GM12878 (cell line): ENCODE measurements at regions not wholly inside any gene's neighbourhood (a gene's known extent, or its start where the extent isn't known, plus 50 kb on each side); places are given as distances from the start of the nearest gene placed in this dataset.

Source experiments
- ATAC-seq: fragments of 200-7000 bp; cut with Tn5 transposase; 3 replicates; pipeline ENCODE4 v1.9.1; 2020; ENCODE audit warnings: mild to moderate bottlenecking, moderate library complexity
- BruUV-seq: library from RNA; stranded (reverse); fragments of 400-500 nt; replicated peaks from 2 replicates; lab custom pipeline; 2021; lab: Mats Ljungman, UMichigan
- CTCF ChIA-PET: fragments of 300-600 bp; sonication (Branson Sonifier 250); formaldehyde crosslinking; extraction: SDS; loops from one replicate; lab custom pipeline; 2021; ENCODE audit warnings: inconsistent platforms; lab: Yijun Ruan, JAX
- POLR2A ChIA-PET: fragments of 350-600 bp; formaldehyde crosslinking; extraction: SDS; loops from one replicate; lab custom pipeline; 2021; ENCODE audit warnings: inconsistent platforms; lab: Charles Lee
- RAD21 ChIA-PET: fragments of 300-600 bp; sonication (Branson Sonifier 250); formaldehyde crosslinking; loops from one replicate; lab custom pipeline; 2023; ENCODE audit warnings: antibody characterized with exemption; ENCODE audit not compliant: unreplicated experiment; lab: Charles Lee
- SMC1A ChIA-PET: fragments of 300-600 bp; sonication (Branson Sonifier 250); formaldehyde crosslinking; loops from one replicate; lab custom pipeline; 2023; ENCODE audit not compliant: unreplicated experiment, uncharacterized antibody; lab: Charles Lee
- DNase-seq: peaks from one replicate; pipeline ENCODE4 v3.0.0-alpha.2; 2011; ENCODE audit warnings: low read depth, low spot score
- FAIRE-seq: peaks from 3 replicates; lab custom pipeline; 2011; peaks lifted over from hg19 to GRCh38; lab: Jason Lieb, UNC
- H2AFZ ChIP-seq: 2 replicates; pipeline ENCODE4 v1.6.0; 2011; ENCODE audit warnings: low read depth, low read length, control low read depth; ENCODE audit not compliant: control insufficient read depth
- H3K27ac ChIP-seq: 2 replicates; pipeline ENCODE4 v1.5.1; 2011; ENCODE audit warnings: control low read depth; ENCODE audit not compliant: control insufficient read depth, insufficient read depth
- H3K27me3 ChIP-seq, 2 experiments: replicated peaks in 1 of 2; 2 replicates each; pipeline versions ENCODE4 v1.6.0 to v1.6.1; 2011; ENCODE audit warnings: low read length in 1 of 2; ENCODE audit not compliant: control insufficient read depth in 2 of 2, insufficient read depth in 2 of 2
- H3K36me3 ChIP-seq, 2 experiments: 2 replicates each; pipeline ENCODE4 v1.5.1; 2011; ENCODE audit warnings: low read length in 1 of 2; ENCODE audit not compliant: control insufficient read depth in 2 of 2, insufficient read depth in 2 of 2
- H3K4me1 ChIP-seq: 2 replicates; pipeline ENCODE4 v1.6.1; 2011; ENCODE audit warnings: mild to moderate bottlenecking, low read length, moderate library complexity, mixed read lengths; ENCODE audit not compliant: control insufficient read depth, insufficient read depth
- H3K4me2 ChIP-seq: 2 replicates; pipeline ENCODE4 v1.6.0; 2011; ENCODE audit warnings: control low read depth; ENCODE audit not compliant: control insufficient read depth, insufficient read depth
- H3K4me3 ChIP-seq: fragments of 200-600 bp; sonication (generic); 2 replicates; pipeline ENCODE4 v1.5.1; 2016
- H3K79me2 ChIP-seq: 2 replicates; pipeline ENCODE4 v1.6.0; 2011; ENCODE audit warnings: low read length; ENCODE audit not compliant: control insufficient read depth, insufficient read depth
- H3K9ac ChIP-seq: 2 replicates; pipeline ENCODE4 v1.8.0; 2011; ENCODE audit warnings: low read length, control low read depth, mixed read lengths; ENCODE audit not compliant: control insufficient read depth, insufficient read depth
- H3K9me3 ChIP-seq: replicated peaks from 3 replicates; pipeline ENCODE4 v1.5.1; 2011; ENCODE audit warnings: mild to moderate bottlenecking, low read length; ENCODE audit not compliant: control insufficient read depth, insufficient read depth
- H4K20me1 ChIP-seq: 2 replicates; pipeline ENCODE4 v1.6.0; 2011; ENCODE audit not compliant: control insufficient read depth, insufficient read depth
- BACH1 ChIP-seq: fragments of 450-650 bp; IDR thresholded peaks from 2 replicates; pipeline ENCODE4 v1.6.1; 2017; ENCODE audit warnings: mild to moderate bottlenecking, borderline replicate concordance
- JUNB ChIP-seq: IDR thresholded peaks from 2 replicates; pipeline ENCODE4 v1.6.1; 2016; ENCODE audit warnings: antibody characterized with exemption, mild to moderate bottlenecking
- MTA2 ChIP-seq: fragments of 450-650 bp; IDR thresholded peaks from 2 replicates; pipeline ENCODE4 v1.6.1; 2016; ENCODE audit warnings: low read depth, mild to moderate bottlenecking, moderate library complexity
- PBX3 ChIP-seq: IDR thresholded peaks from 2 replicates; pipeline ENCODE4 v1.6.1; 2011; ENCODE audit warnings: mild to moderate bottlenecking, low read depth, low read length, moderate library complexity; ENCODE audit not compliant: insufficient replicate concordance
- TAF1 ChIP-seq: IDR thresholded peaks from 2 replicates; pipeline ENCODE4 v1.6.1; 2011; ENCODE audit warnings: mild to moderate bottlenecking, low read depth, low read length, borderline replicate concordance
- ZBTB4 ChIP-seq: fragments of 450-650 bp; formaldehyde crosslinking; IDR thresholded peaks from 2 replicates; pipeline ENCODE4 v1.4.0; 2022; ENCODE audit warnings: mild to moderate bottlenecking, moderate library complexity
- ZNF217 ChIP-seq: fragments of 450-650 bp; IDR thresholded peaks from 2 replicates; pipeline ENCODE4 v1.6.1; 2017; ENCODE audit warnings: antibody characterized with exemption, mild to moderate bottlenecking
- ZNF24 ChIP-seq: fragments of 450-650 bp; IDR thresholded peaks from 2 replicates; pipeline ENCODE4 v1.6.1; 2017; ENCODE audit warnings: antibody characterized with exemption, mild to moderate bottlenecking
- ZNF622 ChIP-seq: fragments of 450-650 bp; IDR thresholded peaks from 2 replicates; pipeline ENCODE4 v1.6.1; 2017; ENCODE audit warnings: mild to moderate bottlenecking, inconsistent platforms
- ZZZ3 ChIP-seq: IDR thresholded peaks from 2 replicates; pipeline ENCODE4 v1.6.1; 2011; ENCODE audit warnings: low read depth; ENCODE audit not compliant: control insufficient read depth, insufficient read length
- WGBS: methylation state at CpG from one replicate; pipeline ENCODE4 v1.1.6; 2016; ENCODE audit warnings: low lambda C conversion rate; ENCODE audit not compliant: insufficient replicate concordance, insufficient coverage; ENCODE audit errors: missing lambda C conversion rate; 5-methylcytosine and 5-hydroxymethylcytosine counted together
- in situ Hi-C: fragments of 300-500 bp; cut with MboI; formaldehyde crosslinking; loops from 9 replicates; pipeline ENCODE4 v1.14.3; 2018; ENCODE audit warnings: mixed read lengths
- intact Hi-C: fragments of 100-400 bp; cut with micrococcal nuclease; formaldehyde crosslinking; loops from one replicate; pipeline ENCODE4 v1.14.2; 2022; ENCODE audit not compliant: unreplicated experiment
- TF ChIP-seq, protein P1 (sequence below): fragments of 450-650 bp; conservative IDR thresholded peaks from 2 replicates; pipeline ENCODE4 v1.6.1; 2017; ENCODE audit warnings: mild to moderate bottlenecking, moderate library complexity

DNA sequence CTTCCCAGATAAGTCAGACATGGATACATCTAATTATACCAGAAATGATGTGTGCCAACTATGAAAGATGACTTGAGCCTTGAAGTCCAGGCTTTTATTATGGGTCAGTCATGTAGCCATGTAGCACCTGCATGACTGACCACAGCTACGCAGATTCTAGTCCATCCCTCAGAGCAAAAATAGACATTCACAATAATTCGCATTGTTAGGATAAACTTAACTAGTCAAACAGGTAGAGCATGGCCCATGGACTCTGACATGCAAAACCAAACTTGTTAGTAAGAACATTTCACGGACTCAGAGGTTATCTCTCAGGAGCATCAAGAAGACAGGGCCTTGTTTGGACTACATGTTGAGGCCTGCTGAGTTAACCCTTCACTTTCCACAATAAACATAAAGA, 132.6 kb downstream of the PWWP3B start:
- TF ChIP-seq PBX3 (no peak), ZNF217 (no peak), ZNF24 (no peak), MTA2 (no peak), BACH1 (no peak), JUNB (no peak), ZNF622 (no peak), ZZZ3 (no peak), ZBTB4 (CRISPR knock-in tag) (no peak), TAF1 (no peak)
- TF ChIP-seq, protein P1, sequence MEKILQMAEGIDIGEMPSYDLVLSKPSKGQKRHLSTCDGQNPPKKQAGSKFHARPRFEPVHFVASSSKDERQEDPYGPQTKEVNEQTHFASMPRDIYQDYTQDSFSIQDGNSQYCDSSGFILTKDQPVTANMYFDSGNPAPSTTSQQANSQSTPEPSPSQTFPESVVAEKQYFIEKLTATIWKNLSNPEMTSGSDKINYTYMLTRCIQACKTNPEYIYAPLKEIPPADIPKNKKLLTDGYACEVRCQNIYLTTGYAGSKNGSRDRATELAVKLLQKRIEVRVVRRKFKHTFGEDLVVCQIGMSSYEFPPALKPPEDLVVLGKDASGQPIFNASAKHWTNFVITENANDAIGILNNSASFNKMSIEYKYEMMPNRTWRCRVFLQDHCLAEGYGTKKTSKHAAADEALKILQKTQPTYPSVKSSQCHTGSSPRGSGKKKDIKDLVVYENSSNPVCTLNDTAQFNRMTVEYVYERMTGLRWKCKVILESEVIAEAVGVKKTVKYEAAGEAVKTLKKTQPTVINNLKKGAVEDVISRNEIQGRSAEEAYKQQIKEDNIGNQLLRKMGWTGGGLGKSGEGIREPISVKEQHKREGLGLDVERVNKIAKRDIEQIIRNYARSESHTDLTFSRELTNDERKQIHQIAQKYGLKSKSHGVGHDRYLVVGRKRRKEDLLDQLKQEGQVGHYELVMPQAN, result no peak
- Histone ChIP-seq H3K27ac (no peak overlapping the region), H3K4me1 (no peaks in the 10 kb centered on the region), H2AFZ (no peak overlapping the region), H3K4me2 (no peak overlapping the region), H3K9me3 (no peaks in the 10 kb centered on the region), H3K79me2 (no peaks in the 10 kb centered on the region), H4K20me1 (no peaks in the 10 kb centered on the region), H3K9ac (no peak overlapping the region), H3K27me3 (no peaks in the 10 kb centered on the region), H3K36me3 (no peaks in the 10 kb centered on the region), H3K4me3 (no peak overlapping the region)
- ChIA-PET POLR2A (no interaction called here), CTCF (no interaction called here), RAD21 (no interaction called here), SMC1A (no interaction called here)
- in situ Hi-C loops, result no loop called here
- DNase-seq (no peak), ATAC-seq (no peak), FAIRE-seq (no peak)
- 23% methylated on average over 3 of the region's 3 CpGs for WGBS
- intact Hi-C loops, result no loop called here
- no TSS peak for BruUV-seq
